ENCODE measurements at regions not wholly inside any gene's neighbourhood (a gene's known extent, or its start where the extent isn't known, plus 50 kb on each side); places are given as distances from the start of the nearest gene placed in this dataset.

DNA sequence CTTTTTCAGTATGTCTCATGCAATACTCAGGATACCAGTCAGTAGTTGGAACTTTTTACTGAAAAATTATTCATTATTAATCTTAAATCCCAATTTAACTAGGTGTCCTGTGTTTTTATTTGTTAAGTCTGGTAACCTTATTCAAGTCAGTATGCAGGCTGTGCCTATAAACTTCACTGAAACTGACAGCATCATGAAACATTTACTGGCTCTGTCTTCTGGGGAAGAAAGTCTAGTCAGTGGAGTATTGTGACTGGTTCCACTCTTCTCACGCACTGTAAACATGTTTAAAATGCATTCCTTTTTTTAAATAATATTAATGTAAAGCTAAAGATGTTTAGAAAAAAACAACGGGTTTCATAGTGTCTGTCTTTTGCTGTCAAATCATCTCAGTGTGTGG is 739.7 kb downstream of the LTN1 start:
- TF ChIP-seq, protein P1, sequence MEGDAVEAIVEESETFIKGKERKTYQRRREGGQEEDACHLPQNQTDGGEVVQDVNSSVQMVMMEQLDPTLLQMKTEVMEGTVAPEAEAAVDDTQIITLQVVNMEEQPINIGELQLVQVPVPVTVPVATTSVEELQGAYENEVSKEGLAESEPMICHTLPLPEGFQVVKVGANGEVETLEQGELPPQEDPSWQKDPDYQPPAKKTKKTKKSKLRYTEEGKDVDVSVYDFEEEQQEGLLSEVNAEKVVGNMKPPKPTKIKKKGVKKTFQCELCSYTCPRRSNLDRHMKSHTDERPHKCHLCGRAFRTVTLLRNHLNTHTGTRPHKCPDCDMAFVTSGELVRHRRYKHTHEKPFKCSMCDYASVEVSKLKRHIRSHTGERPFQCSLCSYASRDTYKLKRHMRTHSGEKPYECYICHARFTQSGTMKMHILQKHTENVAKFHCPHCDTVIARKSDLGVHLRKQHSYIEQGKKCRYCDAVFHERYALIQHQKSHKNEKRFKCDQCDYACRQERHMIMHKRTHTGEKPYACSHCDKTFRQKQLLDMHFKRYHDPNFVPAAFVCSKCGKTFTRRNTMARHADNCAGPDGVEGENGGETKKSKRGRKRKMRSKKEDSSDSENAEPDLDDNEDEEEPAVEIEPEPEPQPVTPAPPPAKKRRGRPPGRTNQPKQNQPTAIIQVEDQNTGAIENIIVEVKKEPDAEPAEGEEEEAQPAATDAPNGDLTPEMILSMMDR (IDR thresholded peaks at IDR 0.05): no peak
- TF ChIP-seq POLR2A (IDR thresholded peaks at IDR 0.05): no peak
